HG02870 (cell line): ENCODE measurements at regions not wholly inside any gene's neighbourhood (a gene's known extent, or its start where the extent isn't known, plus 50 kb on each side); places are given as distances from the start of the nearest gene placed in this dataset.

Source experiments
- ATAC-seq: cut with Tn5 transposase; IDR thresholded peaks from one replicate; pipeline ENCODE4 v1.9.1; 2021; ENCODE audit warnings: mild to moderate bottlenecking, moderate library complexity; ENCODE audit not compliant: unreplicated experiment

- ATAC-seq, result no peak
Observed at GRCh38 chr11:27861706-27862430, 161.6 kb upstream of the BDNF start.

- no peak for ATAC-seq
Observed at GRCh38 chr11:27860811-27861210, 160.6 kb upstream of the BDNF start.

GRCh38 chr11:27858866-27859265, 158.6 kb upstream of the BDNF start:
- no peak for ATAC-seq

- ATAC-seq, result peak; percentile 16
Observed at GRCh38 chr11:27857588-27857987, 157.3 kb upstream of the BDNF start.

- peak; percentile 78 for ATAC-seq
Observed at GRCh38 chr11:27857014-27857413, 156.8 kb upstream of the BDNF start.

GRCh38 chr11:27848423-27848822, 148.2 kb upstream of the BDNF start:
- no peak for ATAC-seq

GRCh38 chr11:27847496-27847895, 147.2 kb upstream of the BDNF start:
- ATAC-seq, result no peak

- ATAC-seq, result peak; percentile 41
Observed at GRCh38 chr11:27842290-27842689, 142.0 kb upstream of the BDNF start.

- no peak for ATAC-seq
Observed at GRCh38 chr11:27841023-27841422, 140.8 kb upstream of the BDNF start.

- ATAC-seq, result no peak
Observed at GRCh38 chr11:27839226-27839913, 139.1 kb upstream of the BDNF start.

GRCh38 chr11:27838674-27839073, 138.4 kb upstream of the BDNF start:
- no peak for ATAC-seq

- peak; percentile 88 for ATAC-seq
Observed at GRCh38 chr11:27837895-27838563, 137.8 kb upstream of the BDNF start.

- no peak for ATAC-seq
Observed at GRCh38 chr11:27830206-27830605, 130.0 kb upstream of the BDNF start.

GRCh38 chr11:27820249-27820648, 120.0 kb upstream of the BDNF start:
- no peak for ATAC-seq

- no peak for ATAC-seq
Observed at GRCh38 chr11:27816197-27816596, 115.9 kb upstream of the BDNF start.

GRCh38 chr11:27812341-27812740, 112.1 kb upstream of the BDNF start:
- ATAC-seq, result no peak

- no peak for ATAC-seq
Observed at GRCh38 chr11:27807596-27807995, 107.3 kb upstream of the BDNF start.

- no peak for ATAC-seq
Observed at GRCh38 chr11:27806122-27806521, 105.9 kb upstream of the BDNF start.

GRCh38 chr11:27795955-27796861, 96.0 kb upstream of the BDNF start:
- no peak for ATAC-seq

- no peak for ATAC-seq
Observed at GRCh38 chr11:27786864-27787263, 86.6 kb upstream of the BDNF start.

- ATAC-seq, result no peak
Observed at GRCh38 chr11:27786331-27786730, 86.1 kb upstream of the BDNF start.
